ENCODE measurements at regions not wholly inside any gene's neighbourhood (a gene's known extent, or its start where the extent isn't known, plus 50 kb on each side); places are given as distances from the start of the nearest gene placed in this dataset.

DNA sequence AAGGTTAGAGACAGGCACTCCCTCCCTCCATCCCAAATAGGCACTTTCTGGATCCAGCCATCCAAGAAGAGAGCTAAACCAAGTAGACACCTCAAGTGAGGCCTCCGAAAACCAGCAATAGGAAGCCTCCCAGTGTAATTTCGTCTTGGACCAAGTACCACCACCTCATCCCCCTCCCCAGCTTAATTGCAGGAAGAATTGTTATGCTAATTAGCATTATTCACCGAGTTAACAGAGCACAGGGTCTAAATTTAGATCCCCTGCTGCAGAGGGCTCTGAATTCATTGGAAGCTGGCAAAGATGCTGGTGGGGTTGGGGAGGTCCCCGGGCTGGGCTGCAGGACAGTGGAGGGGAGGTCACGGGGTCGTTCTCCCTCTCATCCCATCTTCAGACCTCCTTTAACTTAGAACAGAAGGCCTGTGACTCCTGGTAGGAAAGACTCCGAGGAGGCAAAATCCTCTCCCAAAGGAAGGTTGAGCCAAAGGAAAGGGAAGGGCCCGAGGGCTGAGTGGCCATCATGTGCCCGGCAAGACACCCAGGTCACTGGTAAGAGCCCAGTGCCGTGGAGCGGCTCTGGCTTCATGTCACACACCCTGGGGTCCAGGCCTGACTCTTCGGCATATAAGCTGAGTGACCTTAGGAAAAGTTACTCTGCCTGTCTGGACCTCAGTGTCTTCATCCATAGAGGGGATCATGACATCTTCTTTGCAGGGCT lies 209.2 kb upstream of the GRIK3 start:
- Histone ChIP-seq H3K27ac (no peak overlapping the region), H3K4me3 (no peak overlapping the region)
- DNase-seq (ENCODE audit: low spot score) = no peak
- TF ChIP-seq, protein P1, sequence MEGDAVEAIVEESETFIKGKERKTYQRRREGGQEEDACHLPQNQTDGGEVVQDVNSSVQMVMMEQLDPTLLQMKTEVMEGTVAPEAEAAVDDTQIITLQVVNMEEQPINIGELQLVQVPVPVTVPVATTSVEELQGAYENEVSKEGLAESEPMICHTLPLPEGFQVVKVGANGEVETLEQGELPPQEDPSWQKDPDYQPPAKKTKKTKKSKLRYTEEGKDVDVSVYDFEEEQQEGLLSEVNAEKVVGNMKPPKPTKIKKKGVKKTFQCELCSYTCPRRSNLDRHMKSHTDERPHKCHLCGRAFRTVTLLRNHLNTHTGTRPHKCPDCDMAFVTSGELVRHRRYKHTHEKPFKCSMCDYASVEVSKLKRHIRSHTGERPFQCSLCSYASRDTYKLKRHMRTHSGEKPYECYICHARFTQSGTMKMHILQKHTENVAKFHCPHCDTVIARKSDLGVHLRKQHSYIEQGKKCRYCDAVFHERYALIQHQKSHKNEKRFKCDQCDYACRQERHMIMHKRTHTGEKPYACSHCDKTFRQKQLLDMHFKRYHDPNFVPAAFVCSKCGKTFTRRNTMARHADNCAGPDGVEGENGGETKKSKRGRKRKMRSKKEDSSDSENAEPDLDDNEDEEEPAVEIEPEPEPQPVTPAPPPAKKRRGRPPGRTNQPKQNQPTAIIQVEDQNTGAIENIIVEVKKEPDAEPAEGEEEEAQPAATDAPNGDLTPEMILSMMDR (IDR thresholded peaks at IDR 0.05) = no peak

DNA sequence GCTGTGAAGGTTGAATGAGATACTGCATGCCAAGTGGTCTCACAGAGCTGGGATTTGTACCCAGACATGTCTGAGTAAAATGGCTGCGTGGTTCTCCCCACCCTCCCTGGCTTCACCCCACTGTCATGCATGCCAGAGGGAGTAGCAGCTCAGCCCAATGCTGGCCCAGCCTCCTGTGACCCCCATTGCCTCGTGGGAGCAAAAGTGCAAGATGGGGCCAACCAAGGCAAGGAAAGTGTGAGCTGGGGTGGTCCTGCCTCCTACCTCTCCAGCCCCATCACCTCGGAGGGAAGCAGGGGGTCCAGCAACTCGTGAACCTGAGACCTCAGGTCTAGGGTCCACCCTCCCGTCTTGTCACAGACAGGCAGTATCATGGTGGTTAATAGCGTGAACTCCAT lies 209.8 kb upstream of the GRIK3 start:
- no peak overlapping the region for H3K27ac ChIP-seq
- no peak overlapping the region for H3K4me3 ChIP-seq
- DNase-seq (ENCODE audit: low spot score) = no peak
- TF ChIP-seq, protein P1 (IDR thresholded peaks at IDR 0.05) = no peak

DNA sequence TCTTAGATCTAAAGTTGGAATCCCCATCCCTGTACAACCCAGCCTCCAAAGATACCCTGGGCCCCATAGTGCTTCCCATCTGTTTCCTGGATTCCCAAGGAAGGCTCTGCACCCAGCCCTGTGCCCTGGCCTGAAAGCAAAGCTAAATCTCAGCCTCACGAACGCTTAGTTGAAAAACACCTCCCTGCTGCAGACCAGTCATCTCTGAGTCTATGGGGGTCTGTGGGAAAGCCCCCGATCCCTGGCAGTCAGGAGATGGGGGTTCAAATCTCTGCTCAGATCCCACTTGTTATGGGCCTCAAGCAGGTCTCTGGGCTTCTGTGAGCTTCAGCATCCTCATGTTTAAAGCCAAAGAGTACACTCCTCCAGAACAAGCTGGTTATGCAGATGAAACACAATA lies 210.5 kb upstream of the GRIK3 start:
- TF ChIP-seq, protein P1 (IDR thresholded peaks at IDR 0.05) = no peak
- H3K4me3 ChIP-seq = no peak overlapping the region
- H3K27ac ChIP-seq = no peak overlapping the region
- no peak for DNase-seq (ENCODE audit: low spot score)

DNA sequence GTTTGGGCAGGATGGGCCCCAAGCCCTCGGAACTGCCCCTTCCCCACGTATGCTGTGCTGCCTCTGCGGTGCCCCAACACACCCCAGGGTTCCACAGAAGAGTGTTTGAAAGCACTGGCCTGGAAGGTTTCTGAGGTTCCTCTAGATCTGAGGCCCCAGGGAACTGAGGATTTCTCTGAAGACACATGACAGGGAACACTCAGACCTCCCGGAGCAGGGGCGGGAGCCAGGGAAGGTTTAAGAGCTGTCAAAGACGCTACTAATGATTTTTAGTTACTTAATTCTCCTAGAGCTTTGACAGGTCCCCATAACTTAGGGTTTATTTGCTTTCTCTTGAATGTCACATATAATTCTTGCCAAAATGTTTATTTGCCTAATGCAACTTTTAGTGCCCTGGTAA lies 212.3 kb upstream of the GRIK3 start:
- Histone ChIP-seq H3K4me3 (no peak overlapping the region), H3K27ac (no peak overlapping the region)
- DNase-seq (ENCODE audit: low spot score) = no peak
- TF ChIP-seq, protein P1 (IDR thresholded peaks at IDR 0.05) = no peak

DNA sequence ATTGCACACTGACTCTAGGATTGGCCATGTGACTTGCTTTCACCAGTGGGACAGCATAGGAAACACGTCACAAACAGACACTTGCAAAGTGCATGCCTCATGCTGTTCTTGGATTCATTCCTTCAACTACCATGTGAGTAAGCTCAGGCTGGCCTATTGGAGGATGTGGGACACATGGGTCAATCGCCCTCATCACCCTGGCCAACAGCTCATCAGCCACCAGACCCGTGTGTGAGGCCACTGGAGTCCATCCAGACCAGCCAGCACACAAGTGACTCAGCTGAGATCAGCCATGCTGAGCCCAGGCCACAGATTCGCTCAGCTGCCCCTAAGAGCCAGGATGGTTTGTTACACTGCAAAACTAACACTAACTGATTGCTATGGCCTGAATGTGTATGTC lies 216.1 kb upstream of the GRIK3 start:
- TF ChIP-seq, protein P1 (IDR thresholded peaks at IDR 0.05) = no peak
- no peak for DNase-seq (ENCODE audit: low spot score)
- Histone ChIP-seq H3K27ac (no peak overlapping the region), H3K4me3 (no peak overlapping the region)

DNA sequence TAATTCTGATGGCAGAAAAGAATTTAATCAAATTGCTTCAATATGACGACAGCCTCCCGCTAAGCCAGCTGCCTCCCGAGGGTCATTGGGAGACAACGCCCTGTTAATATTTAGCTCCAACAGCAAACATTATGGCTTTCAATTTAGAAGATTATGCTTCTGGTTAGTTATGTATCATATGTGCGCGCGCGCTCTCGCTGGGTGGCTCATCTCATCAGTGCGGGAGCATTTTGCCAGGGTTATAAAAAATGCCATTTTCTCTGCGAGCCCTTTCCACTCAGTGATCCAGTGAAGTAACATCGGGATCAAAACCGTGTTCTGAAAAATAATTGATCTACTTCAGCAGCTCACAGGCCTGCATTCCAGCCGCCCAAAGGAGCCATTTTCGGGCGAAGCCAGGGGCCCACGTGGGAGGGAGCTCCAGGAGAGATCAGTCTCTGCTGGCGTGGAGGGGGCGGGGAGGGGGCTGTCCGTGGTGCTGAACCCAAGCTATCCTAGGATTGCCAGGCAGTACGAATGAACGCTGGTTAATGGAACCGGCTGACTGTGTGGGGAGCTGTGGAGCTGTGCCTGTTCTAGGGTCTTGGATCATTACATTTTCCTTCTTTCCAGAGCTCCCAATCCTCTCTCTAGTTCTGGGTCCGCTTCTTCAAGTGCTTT lies 219.1 kb upstream of the ZC3H12A start:
- H3K27ac ChIP-seq = no peak overlapping the region
- no peak for DNase-seq (ENCODE audit: low spot score)
- TF ChIP-seq, protein P1 (IDR thresholded peaks at IDR 0.05) = no peak
- no peak overlapping the region for H3K4me3 ChIP-seq

DNA sequence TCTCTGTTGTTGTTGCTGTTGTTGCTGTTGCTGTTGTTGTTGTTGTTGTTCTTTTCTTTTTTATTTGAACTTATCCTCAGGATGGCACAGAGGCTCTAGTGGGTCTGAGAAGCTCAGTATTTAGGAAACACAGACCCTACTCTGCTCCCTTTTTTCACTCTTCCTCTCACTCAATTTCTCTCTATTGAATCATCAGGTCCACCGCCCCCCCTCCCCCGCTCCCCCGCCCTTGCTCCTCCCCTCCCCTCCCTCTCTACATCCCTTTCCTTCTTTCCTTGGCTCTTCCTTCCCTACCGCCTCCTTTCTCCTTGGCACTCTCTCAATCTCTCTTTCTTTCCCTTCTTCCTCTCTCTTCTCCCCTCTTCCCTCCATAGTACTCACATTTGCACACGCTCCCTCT lies 218.5 kb upstream of the ZC3H12A start:
- Histone ChIP-seq H3K27ac (no peak overlapping the region), H3K4me3 (no peak overlapping the region)
- TF ChIP-seq, protein P1 (IDR thresholded peaks at IDR 0.05) = no peak
- no peak for DNase-seq (ENCODE audit: low spot score)

Measured in coronary artery (tissue), 2 donors.